GM21529 (cell line): ENCODE measurements at regions not wholly inside any gene's neighbourhood (a gene's known extent, or its start where the extent isn't known, plus 50 kb on each side); places are given as distances from the start of the nearest gene placed in this dataset.

Experiments
- ATAC-seq: cut with Tn5 transposase; IDR thresholded peaks from one replicate; pipeline ENCODE4 v1.9.1; 2021; ENCODE audit not compliant: unreplicated experiment

- ATAC-seq: no peak
Measured at GRCh38 chr7:115153176-115153575, 231.3 kb downstream of the MDFIC start.

GRCh38 chr7:115146148-115146547 is 224.3 kb downstream of the MDFIC start:
- no peak for ATAC-seq

DNA sequence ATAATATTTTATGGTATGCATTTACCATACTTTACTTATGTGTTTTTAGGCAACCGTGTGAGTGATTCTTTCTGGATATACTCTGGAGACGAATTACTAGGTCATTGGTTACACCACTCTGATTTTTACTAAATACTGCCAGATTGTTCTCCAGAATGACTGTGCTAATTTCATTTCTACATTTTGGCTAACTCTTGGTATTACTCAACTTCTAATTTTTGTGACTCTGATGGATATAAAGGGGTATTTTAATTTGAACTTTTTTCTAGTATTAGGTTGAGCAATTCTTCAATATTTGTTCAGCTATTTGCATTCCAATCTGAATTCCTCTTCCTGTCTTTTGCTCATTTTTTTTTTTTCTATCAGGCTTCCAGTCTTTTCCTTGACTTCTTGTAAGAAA is 223.6 kb downstream of the MDFIC start:
- ATAC-seq: peak; percentile 90

- ATAC-seq: no peak
Measured at GRCh38 chr7:115137816-115138215, 215.9 kb downstream of the MDFIC start.

DNA sequence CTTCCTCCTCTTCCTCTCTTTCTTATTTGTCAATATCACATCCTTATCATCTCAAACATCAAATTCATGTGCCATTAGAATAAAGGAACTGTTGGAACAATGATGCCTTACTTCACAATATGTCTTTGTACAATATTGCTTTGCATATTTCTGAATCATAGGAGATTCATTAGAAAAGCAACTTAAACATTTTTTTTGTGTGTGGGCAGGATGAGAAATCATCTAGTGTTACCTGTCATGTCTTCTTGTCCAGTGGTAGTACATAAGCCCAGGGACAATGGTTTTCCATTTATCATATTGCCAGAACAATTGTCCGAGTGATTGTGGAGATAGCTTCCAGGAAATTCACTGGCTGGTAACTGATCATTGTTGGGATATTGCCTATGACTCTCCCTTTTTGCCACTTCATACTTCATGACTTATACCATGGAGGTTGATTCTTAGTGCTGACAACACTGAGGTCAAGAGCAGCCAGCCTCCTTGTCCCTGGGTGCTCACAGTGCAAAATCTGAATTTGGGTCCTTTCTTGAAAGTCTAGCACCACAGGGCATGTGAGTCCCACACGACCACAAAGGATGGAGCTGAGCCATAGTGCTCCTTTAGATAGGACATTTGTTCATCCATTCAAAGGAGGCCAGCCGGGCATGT is 215.0 kb downstream of the MDFIC start:
- no peak for ATAC-seq

DNA sequence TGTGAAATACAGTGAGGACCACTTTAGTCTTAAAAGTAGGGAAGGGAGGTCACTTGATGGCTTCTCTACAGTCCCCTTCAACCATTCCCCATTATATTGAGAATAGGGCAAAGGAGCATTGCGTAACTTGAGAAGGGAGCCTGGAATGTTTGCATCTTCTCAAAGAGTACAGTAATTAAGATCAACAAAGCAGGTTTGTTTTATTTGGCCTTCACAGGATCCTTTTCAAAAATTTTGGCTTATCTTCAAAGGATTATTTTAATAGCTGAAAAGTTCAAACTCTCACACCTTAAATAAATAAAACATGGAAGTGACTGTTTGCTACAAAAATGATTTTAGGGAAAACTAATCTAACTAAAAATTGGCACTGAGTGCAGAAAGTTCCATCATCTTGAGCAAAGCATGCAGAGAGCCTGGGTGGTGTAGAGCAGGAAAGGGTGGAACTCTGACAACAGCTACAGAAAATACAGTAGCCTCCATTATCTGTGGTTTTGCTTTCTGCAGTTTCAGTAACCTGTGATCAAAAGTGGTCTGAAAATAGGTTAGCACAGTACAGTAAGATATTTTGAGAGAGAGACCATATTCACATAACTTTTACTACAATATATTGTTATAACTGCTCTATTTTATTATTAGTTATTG is 214.0 kb downstream of the MDFIC start:
- peak; percentile 86 for ATAC-seq

DNA sequence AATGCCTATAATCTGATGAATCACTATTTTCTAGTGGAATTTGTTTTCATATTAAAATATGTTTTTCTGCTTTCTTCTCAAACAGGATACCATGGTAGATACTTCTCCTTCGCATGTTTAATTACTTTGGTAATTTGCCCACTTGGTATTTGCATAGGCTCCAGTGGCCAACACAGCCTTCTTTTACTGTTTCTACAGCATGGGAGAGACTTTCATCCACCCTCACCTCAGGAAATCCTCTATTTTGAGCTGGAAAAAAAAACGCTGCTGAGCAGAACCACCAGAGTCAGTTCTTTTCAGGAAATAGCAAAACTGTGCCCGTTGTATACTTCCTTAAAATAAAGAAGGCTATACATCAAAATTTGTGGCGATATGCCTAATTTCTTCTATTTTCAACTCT is 213.3 kb downstream of the MDFIC start:
- no peak for ATAC-seq

DNA sequence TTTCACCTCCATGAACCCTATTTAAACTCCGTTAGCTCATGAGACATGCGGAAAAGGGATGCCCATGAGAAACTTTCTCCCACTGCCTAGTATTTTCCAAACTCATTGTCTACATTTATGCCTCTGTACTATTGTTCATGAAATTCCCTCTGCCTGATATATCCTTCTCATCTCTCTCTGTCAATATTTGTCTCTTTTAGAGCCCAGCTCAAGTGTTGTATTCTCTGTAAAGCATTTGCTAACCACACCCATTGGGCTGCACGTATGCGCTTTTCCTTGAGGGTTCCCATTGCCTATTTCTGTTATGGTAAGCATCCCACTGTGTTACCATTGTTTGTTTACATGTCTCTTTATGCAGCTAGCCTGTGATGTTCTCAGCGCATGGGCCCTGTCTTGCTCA is 211.4 kb downstream of the MDFIC start:
- no peak for ATAC-seq

DNA sequence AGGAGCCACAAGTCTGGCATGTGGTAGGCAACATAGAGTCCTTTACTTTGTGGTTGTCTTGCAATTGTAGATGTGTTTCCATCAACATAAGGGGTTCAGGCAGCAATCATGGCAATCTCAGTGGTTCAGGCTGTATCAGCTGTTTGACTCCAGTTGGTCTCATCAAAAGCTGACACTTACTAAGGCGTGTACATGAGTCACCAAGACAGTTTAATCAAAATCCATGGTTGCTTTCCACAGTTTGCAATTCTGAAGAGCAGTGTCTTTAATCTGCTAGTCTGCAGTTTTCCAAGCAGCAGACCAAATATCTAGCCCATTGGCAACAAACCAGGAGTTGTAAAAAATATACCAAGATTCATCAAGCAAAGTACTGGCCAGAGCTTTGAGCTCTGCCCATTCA is 210.2 kb downstream of the MDFIC start:
- ATAC-seq: no peak

GRCh38 chr7:115128154-115128553 is 206.3 kb downstream of the MDFIC start:
- ATAC-seq: no peak

DNA sequence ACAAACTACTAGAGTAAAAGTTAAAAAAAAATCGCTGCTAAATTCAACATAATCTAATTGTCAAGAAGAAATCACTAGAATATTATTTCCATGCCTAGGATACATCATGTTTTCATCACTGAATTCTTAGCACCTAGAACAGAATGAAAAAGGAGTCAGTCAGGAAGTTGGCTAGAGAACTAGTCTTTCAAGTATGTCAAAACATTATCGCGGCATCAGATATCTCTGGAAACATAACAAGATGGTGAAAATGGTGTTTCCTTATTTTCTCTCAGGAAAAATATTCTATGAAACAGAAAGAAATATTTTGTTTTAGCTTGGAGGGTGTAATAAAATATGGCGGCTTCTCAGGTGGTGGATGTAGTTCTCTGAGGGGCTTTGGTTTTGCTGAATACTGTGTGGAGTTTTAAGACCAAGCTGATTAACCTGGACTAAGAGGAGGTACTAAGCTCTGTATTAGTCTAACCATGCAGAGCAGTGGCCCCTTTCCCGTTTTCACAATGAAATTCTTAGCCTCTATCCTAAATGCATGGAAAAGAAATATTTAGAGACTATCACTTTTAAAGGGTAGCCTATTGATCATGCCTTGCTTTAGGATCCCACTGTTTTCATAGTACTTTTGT is 205.6 kb downstream of the MDFIC start:
- no peak for ATAC-seq

DNA sequence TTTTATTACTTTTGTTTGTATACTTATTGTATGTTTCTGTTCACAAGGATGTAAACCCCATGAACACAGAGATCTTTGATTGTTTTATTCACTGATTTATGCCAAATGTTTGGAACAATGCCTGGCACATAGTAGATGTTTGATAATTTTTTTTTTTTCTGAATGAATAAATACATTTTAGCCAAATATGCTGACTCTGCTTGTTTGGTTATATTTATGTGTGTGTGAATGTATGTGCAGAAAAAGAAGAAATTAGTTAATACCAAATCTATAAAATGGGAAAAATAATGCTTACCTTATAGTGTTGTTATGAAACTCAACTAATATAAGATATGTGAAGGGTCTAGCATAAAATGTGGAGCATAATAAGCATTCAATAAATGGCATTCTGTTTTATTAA is 203.9 kb downstream of the MDFIC start:
- no peak for ATAC-seq

- no peak for ATAC-seq
Measured at GRCh38 chr7:115125312-115125711, 203.4 kb downstream of the MDFIC start.

GRCh38 chr7:115124409-115124939 is 202.6 kb downstream of the MDFIC start:
- no peak for ATAC-seq

- no peak for ATAC-seq
Measured at GRCh38 chr7:115123441-115123840, 201.5 kb downstream of the MDFIC start.

GRCh38 chr7:115122388-115122787 is 200.5 kb downstream of the MDFIC start:
- ATAC-seq: no peak

DNA sequence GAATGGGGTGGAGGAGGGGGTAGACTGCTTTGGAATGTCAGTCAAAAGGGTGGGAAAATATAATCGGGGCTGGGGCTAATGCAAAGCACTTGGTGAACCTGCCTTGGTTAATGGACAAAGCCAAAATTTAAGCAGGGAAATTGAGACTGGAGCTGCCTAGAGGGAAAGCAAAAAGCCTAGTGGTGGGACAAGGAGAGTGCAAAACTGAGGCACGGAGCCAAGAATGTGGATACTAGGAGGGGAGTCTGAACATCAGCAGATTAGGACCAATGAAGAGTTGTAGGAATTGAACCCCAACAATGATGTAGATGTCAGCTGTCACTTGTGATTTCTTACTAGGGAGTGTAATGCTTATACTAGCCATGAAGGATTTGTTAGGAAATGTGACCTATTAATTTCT is 195.9 kb downstream of the MDFIC start:
- no peak for ATAC-seq

DNA sequence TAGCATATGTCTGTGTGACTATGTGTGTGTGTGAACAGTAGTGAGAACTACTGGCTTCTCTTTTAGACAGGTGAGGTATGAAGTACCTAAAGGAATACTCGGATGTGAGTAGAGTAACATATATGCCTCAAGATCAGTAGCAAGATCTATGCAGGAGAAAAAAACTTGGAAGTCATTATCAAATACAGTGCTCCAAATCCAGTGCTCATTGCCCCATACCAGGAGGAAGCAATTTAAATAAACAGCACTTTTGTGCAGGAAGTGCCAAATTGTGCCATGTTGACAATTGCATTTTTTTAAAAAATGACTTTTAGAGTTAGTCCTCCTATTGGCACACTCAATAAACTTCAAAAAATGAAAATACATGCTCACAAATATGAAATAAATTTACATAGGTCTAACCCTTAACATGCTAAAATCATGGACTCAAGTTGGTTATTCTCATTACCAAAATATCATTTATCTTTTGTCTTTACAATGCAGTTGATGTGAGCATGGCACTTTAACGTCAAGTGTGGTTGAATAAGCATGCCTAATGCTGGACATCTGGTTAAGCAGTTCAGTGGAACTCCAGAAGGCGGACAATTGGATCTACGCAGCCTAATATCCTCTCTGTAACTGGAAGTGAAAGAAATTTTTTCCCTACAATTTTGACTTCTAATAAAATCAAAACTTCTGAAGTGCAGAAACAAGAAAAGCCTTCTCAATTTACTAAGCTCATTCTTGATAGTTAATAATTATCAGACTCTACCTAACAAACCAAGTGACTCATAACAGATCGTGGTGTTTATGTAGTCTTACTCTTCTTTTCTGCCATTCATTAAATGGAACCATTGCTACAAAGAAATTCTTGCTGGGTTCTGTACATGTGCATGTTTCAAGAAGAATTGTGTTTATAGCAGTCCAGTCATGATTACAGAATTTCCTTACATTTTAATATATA is 195.2 kb downstream of the MDFIC start:
- ATAC-seq: peak; percentile 61

- no peak for ATAC-seq
Measured at GRCh38 chr7:115113776-115114175, 191.9 kb downstream of the MDFIC start.

- ATAC-seq: no peak
Measured at GRCh38 chr7:115113131-115113530, 191.2 kb downstream of the MDFIC start.

DNA sequence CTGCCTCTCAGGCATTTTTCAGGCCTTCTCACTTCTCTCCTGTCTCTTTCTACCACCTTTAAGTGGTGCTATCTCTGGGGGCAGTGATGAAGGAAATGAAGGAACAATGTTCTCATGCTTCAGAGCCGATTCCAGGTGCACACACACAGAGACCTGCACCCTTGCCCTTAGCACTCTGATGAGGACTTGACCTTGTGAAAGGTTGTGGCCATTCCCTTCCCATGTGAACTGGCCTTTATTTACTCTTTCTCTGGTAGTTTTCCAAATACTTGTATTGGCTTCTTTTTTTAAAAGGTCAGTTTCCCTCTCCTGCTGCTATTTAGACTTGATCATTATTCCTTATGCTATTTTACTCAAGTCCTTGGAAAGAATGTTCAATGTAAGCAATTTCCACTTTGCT is 188.6 kb downstream of the MDFIC start:
- ATAC-seq: no peak
